ENCODE measurements at regions not wholly inside any gene's neighbourhood (a gene's known extent, or its start where the extent isn't known, plus 50 kb on each side); places are given as distances from the start of the nearest gene placed in this dataset.
A peak's percentile ranks its signal among the peaks of the same experiment; 100 is the strongest.

DNA sequence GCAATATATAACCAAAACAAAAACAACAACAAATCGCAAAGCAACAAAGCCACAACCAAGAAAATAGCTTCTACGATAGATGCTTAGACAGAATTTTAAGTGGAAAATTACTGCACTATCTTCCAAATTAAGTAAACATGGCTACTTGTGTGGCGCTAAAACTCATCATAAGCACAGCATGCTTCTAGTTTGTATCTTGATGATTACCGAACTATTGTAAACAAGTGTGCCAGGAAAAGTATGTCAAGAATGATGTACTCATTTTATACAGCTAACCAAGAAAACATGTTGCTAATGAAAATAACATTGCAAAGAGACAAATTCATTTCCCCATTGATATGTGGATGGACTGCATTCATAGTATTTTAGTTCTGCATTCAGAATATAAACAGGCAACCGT, 271.9 kb upstream of the GPC6 start:
- DNase-seq (ENCODE audit: low read depth): no peak
- TF ChIP-seq, protein P1, sequence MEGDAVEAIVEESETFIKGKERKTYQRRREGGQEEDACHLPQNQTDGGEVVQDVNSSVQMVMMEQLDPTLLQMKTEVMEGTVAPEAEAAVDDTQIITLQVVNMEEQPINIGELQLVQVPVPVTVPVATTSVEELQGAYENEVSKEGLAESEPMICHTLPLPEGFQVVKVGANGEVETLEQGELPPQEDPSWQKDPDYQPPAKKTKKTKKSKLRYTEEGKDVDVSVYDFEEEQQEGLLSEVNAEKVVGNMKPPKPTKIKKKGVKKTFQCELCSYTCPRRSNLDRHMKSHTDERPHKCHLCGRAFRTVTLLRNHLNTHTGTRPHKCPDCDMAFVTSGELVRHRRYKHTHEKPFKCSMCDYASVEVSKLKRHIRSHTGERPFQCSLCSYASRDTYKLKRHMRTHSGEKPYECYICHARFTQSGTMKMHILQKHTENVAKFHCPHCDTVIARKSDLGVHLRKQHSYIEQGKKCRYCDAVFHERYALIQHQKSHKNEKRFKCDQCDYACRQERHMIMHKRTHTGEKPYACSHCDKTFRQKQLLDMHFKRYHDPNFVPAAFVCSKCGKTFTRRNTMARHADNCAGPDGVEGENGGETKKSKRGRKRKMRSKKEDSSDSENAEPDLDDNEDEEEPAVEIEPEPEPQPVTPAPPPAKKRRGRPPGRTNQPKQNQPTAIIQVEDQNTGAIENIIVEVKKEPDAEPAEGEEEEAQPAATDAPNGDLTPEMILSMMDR (IDR thresholded peaks at IDR 0.05; ENCODE audit: insufficient read depth, low read depth, low read length, missing control alignments): no peak
- H3K4me3 ChIP-seq (ENCODE audit: low read length): no peak overlapping the region

DNA sequence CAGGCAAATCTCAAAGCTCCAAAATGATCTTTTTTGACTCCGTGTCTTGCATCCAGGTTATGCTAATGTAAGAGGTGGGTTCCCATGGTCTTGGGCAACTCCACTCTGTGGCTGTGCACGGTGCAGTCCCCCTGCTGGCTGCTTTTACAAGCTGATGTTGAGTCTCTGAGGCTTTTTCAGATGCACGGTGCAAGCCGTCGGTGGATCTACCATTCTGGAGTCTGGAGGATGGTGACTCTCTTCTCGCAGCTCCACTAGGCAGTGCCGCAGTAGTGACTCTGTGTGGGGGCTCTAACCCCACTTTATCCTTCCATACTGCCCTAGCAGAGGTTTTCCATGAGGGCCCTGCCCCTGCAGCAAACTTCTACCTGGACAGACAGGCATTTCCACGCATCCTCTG, 266.8 kb upstream of the GPC6 start:
- no peak for DNase-seq (ENCODE audit: low read depth)
- no peak overlapping the region for H3K4me3 ChIP-seq (ENCODE audit: low read length)
- TF ChIP-seq, protein P1 (IDR thresholded peaks at IDR 0.05; ENCODE audit: insufficient read depth, low read depth, low read length, missing control alignments): no peak

GRCh38 chr13:92963029-92963428, 263.6 kb upstream of the GPC6 start:
- peak; percentile 16 for DNase-seq (ENCODE audit: low read depth)
- H3K4me3 ChIP-seq (ENCODE audit: low read length): no peak overlapping the region
- TF ChIP-seq, protein P1 (IDR thresholded peaks at IDR 0.05; ENCODE audit: insufficient read depth, low read depth, low read length, missing control alignments): no peak

GRCh38 chr13:92966341-92966740, 260.3 kb upstream of the GPC6 start:
- no peak overlapping the region for H3K4me3 ChIP-seq (ENCODE audit: low read length)
- TF ChIP-seq, protein P1 (IDR thresholded peaks at IDR 0.05; ENCODE audit: insufficient read depth, low read depth, low read length, missing control alignments): no peak
- DNase-seq (ENCODE audit: low read depth): no peak

- DNase-seq (ENCODE audit: low read depth): no peak
- H3K4me3 ChIP-seq (ENCODE audit: low read length): no peak overlapping the region
- TF ChIP-seq, protein P1 (IDR thresholded peaks at IDR 0.05; ENCODE audit: insufficient read depth, low read depth, low read length, missing control alignments): no peak
These were observed 259.7 kb upstream of the GPC6 start for GRCh38 chr13:92966900-92967299.

DNA sequence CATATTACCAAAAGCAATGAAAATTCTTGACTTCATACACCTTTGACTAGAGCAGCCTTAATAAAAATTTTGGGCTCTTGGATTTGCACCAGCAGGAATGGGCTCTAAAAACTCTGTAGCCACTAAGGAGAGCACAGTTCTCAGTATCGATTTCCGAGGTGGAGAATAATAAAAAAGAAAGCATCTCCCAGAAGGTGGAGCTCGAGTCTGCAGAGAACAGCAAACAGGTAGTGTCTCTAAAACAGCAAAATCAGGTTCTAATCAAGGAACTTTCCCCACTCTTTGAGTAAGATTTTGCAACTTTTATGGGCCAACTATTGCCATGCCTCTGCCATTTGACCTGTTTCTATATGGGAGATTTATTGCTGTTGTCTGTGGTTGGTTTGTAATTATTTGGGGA, 258.7 kb upstream of the GPC6 start:
- DNase-seq (ENCODE audit: low read depth): peak; percentile 30
- TF ChIP-seq, protein P1 (IDR thresholded peaks at IDR 0.05; ENCODE audit: insufficient read depth, low read depth, low read length, missing control alignments): peak; percentile 40

DNA sequence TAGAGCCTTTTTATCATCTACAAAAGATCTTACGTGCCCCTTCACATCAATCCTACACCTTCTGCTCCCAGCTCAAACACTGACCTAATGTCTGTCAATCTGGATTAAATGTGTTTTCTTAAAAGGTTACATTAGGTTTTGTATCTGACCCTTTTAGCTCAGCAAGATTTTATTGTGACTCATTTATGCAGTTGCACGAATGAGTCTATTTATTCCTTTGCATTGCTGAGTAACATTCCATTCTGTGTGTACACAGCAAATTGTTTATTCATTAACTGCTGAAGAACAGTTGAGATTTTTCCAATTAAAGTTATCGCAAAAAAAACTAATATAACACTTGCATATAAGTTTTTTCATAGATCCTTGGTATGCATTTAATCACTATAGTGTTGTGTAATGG, 253.9 kb upstream of the GPC6 start:
- TF ChIP-seq, protein P1 (IDR thresholded peaks at IDR 0.05; ENCODE audit: insufficient read depth, low read depth, low read length, missing control alignments): no peak
- DNase-seq (ENCODE audit: low read depth): no peak
- no peak overlapping the region for H3K4me3 ChIP-seq (ENCODE audit: low read length)

More for the DNA sequence above, 258.7 kb upstream of the GPC6 start:
- H3K4me3 ChIP-seq (ENCODE audit: low read length): no peak overlapping the region

All from epithelial cell of esophagus (primary cell).